EL (cell line): ENCODE measurements at regions not wholly inside any gene's neighbourhood (a gene's known extent, or its start where the extent isn't known, plus 50 kb on each side); places are given as distances from the start of the nearest gene placed in this dataset.
A peak's percentile ranks its signal among the peaks of the same experiment; 100 is the strongest.
"Not testable (repeated sequence)": the region's sequence is repeated elsewhere in the genome, so short reads cannot be mapped to it uniquely, and the experiment has no call there.

ENCODE experiments used
- DNase-seq: peaks from one replicate; pipeline ENCODE4 v3.0.0-alpha.2; 2016

- DNase-seq: no peak
Measured at GRCh38 chr5:136615251-136616119, 250.1 kb upstream of the TRPC7 start.

DNA sequence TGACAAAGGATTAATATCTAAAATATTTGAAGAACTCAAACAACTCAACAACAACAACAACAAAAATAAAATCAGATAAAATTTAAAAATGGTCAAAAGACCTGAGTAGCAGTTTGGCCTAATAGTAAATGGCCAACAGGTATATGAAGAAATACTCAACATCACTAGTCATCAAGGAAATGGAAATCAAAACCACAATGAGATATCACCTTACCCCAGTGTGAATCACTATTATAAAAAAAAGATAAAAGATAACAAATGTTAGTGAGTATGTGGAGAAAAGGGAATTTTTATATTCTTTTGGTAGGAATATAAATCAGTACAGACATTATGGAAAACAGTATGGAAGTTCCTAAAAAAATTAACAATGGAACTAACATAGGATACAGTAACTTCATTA lies 247.9 kb upstream of the TRPC7 start:
- DNase-seq: no peak

DNA sequence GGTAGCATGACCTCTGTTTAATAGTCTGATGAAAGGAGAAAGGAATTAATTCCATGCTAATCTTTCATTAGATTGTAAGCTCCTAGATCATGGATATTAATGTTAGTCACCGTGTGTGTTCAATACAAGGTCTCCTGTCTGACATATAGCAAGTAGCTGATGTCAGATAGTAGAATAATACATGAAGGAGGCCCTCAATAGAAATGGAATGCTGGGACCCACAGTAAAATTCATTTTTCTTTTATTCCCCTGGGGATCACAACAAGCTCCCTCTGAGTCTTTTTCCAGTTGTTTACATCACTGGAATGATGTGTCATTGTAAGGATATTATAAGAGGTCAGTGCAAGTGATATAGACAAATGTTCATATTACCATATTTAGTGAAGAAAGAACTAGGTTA lies 240.3 kb upstream of the TRPC7 start:
- no peak for DNase-seq

DNA sequence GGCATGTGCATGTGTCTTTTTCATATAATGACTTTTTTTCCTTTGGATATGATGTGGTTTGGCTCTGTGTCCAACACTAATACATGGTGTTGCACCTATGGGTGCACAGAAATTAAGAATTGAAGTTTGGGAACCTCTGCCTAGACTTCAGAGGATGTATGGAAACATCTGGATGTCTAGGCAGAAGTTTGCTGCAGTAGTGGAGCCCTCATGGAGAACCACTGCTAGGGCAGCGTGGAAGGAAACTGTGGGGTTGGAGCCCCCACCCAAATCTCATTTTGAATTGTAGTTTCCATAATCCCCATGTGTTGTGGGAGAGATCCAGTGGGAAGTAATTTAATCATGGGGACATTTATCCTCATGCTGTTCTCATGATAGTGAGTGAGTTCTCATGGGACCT lies 235.0 kb upstream of the TRPC7 start:
- DNase-seq: no peak

DNA sequence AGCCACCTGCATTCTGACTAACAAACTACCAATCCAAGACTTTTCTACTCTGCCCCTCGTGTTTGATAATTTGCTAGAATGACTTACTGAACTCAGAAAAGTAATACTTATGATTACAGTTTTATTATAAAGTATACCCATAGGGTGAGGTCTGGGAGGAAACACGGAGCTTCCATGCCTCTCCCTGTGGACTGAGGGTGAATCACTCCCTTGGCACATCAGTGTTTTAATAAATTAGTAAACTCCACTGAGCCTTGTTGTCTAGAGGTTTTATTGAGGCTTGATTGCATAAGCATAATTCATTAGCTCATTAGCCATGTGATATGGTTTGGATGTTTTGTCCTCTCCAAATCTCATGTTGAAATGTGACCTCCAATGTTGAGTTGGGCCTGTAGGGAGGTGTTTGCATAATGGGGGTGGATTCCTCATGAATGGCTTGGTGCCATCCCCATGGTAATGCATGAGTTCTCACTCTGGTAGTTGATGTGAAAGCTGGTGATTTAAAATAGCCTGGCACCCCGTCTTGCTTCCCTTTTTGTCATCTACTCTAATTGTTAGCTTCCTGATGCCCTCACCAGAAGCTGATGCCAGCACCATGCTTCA lies 233.6 kb upstream of the TRPC7 start:
- no peak for DNase-seq

GRCh38 chr5:136594416-136594815 lies 229.1 kb upstream of the TRPC7 start:
- DNase-seq: no peak

DNA sequence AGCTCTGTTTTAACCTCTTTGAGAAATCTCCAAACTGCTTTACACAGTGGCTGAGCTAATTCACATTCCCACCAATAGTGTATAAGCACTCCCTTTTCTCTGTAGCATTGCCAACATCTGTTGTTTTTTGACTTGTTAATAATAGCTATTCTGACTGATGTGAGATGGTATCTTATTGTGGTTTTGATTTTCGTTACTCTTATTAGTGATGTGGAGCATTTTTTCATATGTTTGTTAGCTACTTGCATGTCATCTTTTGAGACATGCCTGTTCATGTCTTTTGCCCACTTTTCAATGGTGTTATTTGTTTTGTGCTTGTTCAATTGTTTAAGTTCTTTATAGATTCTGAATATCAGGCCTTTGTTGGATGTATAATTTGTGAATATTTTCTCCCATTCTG lies 225.2 kb upstream of the TRPC7 start:
- no peak for DNase-seq

- DNase-seq: no peak
Measured at GRCh38 chr5:136586196-136586595, 220.9 kb upstream of the TRPC7 start.

DNA sequence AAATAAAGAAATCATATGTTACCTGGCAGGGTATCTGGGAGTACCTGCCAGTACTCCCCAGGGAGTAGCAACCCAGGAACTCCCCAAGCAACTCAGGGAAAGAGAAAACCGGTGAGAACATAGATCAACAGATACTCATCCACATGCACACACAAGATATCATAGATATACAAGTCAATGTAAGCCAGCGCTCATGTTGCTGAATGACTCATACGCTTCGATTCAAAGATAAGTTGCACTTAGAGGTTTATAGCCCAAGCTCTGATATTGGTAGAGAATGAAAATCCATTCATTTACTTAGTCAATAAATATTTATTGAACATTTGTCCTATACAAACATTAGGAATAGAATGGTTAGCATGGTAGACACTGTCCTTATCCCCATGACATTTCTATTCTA lies 219.1 kb upstream of the TRPC7 start:
- no peak for DNase-seq

- no peak for DNase-seq
Measured at GRCh38 chr5:136579238-136579637, 213.9 kb upstream of the TRPC7 start.

DNA sequence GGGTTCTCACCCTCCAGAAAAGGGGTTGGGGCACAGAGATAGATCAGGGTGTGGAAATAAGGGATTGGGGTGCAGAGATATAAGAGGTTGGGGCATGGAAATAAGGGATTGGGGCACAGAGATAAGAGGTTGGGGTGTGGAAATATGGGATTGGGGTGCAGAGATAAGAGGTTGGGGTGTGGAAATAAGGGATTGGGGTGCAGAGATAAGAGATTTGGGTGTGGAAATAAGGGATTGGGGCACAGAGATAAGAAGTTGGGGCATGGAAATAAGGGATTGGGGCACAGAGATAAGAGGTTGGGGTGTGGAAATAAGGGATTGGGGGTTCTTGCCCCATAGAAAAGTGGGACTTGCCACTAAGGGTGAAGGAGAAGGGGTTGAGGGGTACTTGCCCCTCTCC lies 204.5 kb upstream of the TRPC7 start:
- DNase-seq: not testable (repeated sequence)

DNA sequence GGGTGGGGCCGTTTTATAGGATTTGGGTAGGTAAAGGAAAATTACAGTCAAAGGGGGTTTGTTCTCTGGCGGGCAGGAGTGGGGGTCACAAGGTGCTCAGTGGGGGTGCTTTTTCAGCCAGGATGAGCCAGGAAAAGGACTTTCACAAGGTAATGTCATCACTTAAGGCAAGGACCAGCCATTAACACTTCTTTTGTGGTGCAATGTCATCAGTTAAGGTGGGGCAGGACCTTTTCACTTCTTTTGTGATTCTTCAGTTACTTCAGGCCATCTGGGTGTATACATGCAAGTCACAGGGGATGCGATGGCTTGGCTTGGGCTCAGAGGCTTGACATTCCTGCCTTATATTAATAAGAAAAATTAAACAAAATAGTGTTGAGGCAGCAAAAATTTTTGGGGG lies 200.1 kb upstream of the TRPC7 start:
- not testable (repeated sequence) for DNase-seq

DNA sequence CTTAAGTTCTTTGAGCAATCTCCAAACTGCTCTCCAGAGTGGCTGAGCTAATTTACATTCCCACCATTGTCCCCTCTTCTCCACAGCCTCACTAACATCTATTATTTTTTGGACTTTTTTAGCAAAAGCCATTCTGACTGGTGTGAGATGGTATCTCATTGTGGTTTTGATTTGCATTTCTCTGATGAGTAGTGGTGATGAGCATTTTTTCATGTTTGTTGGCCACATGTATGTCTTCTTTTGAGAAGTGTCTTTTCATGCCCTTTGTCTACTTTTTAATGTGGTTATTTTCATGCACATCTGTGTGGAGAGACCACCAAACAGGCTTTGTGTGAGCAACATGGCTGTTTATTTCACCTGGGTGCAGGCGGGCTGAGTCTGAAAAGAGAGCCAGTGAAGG lies 199.7 kb upstream of the TRPC7 start:
- not testable (repeated sequence) for DNase-seq

- DNase-seq: not testable (repeated sequence)
Measured at GRCh38 chr5:136564431-136564830, 199.1 kb upstream of the TRPC7 start.

- DNase-seq: no peak
Measured at GRCh38 chr5:136563489-136563888, 198.1 kb upstream of the TRPC7 start.

GRCh38 chr5:136560126-136560525 lies 194.8 kb upstream of the TRPC7 start:
- no peak for DNase-seq

DNA sequence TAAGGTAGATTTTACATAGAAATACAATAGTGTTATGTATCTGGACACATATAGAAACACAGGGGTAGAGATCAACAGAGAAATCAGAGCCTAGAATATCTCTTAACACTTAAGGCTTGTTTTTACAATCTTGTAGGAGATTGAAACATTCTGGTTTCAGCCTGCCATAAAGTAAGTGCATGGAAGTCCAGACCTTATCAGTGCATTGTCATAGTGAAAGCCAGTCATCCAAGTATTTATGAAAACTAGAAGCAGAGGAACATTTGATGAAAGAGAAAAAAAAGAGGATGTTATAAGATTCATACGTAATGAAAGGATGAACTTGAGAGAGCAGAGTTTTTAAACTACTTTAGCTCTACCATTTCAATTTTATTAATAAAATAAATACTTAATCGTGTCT lies 194.3 kb upstream of the TRPC7 start:
- DNase-seq: no peak

DNA sequence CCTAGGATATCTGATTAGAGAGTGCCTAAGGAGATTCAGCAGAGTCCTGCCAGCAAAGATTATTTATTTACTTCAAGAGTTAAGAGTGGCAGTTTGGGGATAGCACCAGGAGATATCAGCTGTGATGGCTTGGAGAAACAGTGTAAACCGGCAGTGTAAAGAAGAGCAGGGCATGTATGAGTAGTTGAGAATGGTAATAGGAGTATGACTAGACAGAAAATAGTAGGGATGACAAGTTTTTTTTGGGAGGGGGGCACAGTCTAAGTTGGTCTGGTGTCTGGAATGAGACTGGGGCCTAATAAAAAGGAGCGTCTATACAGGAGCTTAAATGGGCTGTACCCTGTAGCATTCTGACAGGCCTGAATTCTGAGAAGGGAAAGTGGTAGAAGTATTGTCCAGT lies 181.8 kb upstream of the TRPC7 start:
- DNase-seq: not testable (repeated sequence)

DNA sequence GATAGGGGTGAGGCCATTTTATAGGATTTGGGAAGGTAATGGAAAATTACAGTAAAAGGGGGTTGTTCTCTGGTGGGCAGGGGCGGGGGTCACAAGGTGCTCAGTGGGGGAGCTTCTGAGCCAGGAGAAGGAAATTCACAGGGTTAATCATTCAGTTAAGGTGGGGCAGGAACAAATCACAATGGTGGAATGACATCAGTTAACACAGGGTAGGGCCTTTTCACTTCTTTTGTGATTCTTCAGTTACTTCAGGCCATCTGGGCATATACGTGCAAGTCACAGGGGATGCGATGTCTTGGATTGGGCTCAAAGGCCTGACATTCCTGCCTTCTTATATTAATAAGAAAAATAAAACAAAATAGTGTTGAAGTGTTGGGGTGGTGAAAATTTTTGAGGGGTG lies 181.1 kb upstream of the TRPC7 start:
- not testable (repeated sequence) for DNase-seq

- not testable (repeated sequence) for DNase-seq
Measured at GRCh38 chr5:136545031-136545430, 179.7 kb upstream of the TRPC7 start.

- peak; percentile 6 for DNase-seq
Measured at GRCh38 chr5:136538534-136538933, 173.2 kb upstream of the TRPC7 start.

GRCh38 chr5:136529081-136529480 lies 163.7 kb upstream of the TRPC7 start:
- DNase-seq: no peak

- DNase-seq: no peak
Measured at GRCh38 chr5:136528481-136529030, 163.2 kb upstream of the TRPC7 start.

DNA sequence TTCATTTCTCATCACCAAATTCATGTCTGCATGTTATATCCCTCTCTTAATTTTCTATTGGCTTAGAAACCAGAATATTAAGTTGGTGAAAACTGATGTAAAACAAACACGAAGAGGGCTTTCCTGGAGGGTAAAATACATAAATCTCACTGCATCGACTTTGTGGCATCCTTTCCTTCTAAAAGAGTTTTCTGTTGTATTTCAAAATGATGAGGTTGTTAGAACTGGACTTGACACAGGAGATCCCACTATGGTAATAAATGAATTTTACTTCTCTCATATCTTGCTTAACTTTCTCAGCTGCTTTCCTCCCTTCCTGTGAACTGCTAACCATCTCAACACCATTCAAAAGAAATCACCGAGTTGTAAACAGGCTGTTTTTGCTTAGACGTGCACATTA lies 162.0 kb upstream of the TRPC7 start:
- no peak for DNase-seq
